CD8-positive, alpha-beta memory T cell (primary cell): ENCODE measurements at regions not wholly inside any gene's neighbourhood (a gene's known extent, or its start where the extent isn't known, plus 50 kb on each side); places are given as distances from the start of the nearest gene placed in this dataset.
A peak's percentile ranks its signal among the peaks of the same experiment; 100 is the strongest.
"Not testable (repeated sequence)": the region's sequence is repeated elsewhere in the genome, so short reads cannot be mapped to it uniquely, and the experiment has no call there.

ENCODE experiments used
- CTCF ChIA-PET: fragments of 350-600 bp; sonication (Branson Sonifier 250); formaldehyde crosslinking; loops from one replicate; lab custom pipeline; 2021; ENCODE audit warnings: antibody characterized with exemption; lab: Charles Lee
- POLR2A ChIA-PET: fragments of 350-600 bp; sonication (Branson Sonifier 250); formaldehyde crosslinking; loops from one replicate; lab custom pipeline; 2021; ENCODE audit warnings: antibody characterized with exemption; lab: Charles Lee
- DNase-seq, 5 donors: peaks; one replicate each; pipeline versions ENCODE4 v3.0.0 to v3.0.0-alpha.2; 2020 to 2022; ENCODE audit warnings: mixed read lengths in 1 of 5
- H3K27ac ChIP-seq: one replicate; pipeline ENCODE4 v1.7.0; 2013; ENCODE audit warnings: low read depth, mild to moderate bottlenecking, low read length, moderate library complexity
- H3K27me3 ChIP-seq: 2 replicates; pipeline ENCODE4 v1.7.0; 2013; ENCODE audit warnings: low read length, mild to moderate bottlenecking; ENCODE audit not compliant: insufficient read depth, poor library complexity, severe bottlenecking
- H3K36me3 ChIP-seq: 2 replicates; pipeline ENCODE4 v1.7.0; 2013; ENCODE audit warnings: mild to moderate bottlenecking, low read length, moderate library complexity; ENCODE audit not compliant: insufficient read depth
- H3K4me1 ChIP-seq: 2 replicates; pipeline ENCODE4 v1.7.0; 2013; ENCODE audit warnings: mild to moderate bottlenecking, low read length, moderate library complexity; ENCODE audit not compliant: insufficient read depth
- H3K4me3 ChIP-seq: 2 replicates; pipeline ENCODE4 v1.7.0; 2013; ENCODE audit warnings: mild to moderate bottlenecking, low read length
- H3K9me3 ChIP-seq: 2 replicates; pipeline ENCODE4 v1.7.0; 2013; ENCODE audit warnings: mild to moderate bottlenecking, low read length
- H3K27ac Mint-ChIP-seq, 8 donors: one replicate each; pipeline ENCODE4 v1.8.0; 2020 to 2021; ENCODE audit warnings: mixed read lengths in 8 of 8, mild to moderate bottlenecking in 6 of 8, inconsistent platforms in 3 of 8, moderate library complexity in 3 of 8
- H3K27me3 Mint-ChIP-seq, 2 donors: one replicate each; pipeline ENCODE4 v1.8.0; 2020 to 2021; ENCODE audit warnings: mixed read lengths in 2 of 2, mild to moderate bottlenecking in 1 of 2, moderate library complexity in 1 of 2
- H3K36me3 Mint-ChIP-seq, 3 donors: one replicate each; pipeline ENCODE4 v1.8.0; 2020 to 2021; ENCODE audit warnings: mixed read lengths in 3 of 3, inconsistent platforms in 1 of 3, mild to moderate bottlenecking in 1 of 3
- H3K4me1 Mint-ChIP-seq, 3 donors: one replicate each; pipeline ENCODE4 v1.8.0; 2020 to 2021; ENCODE audit warnings: mixed read lengths in 3 of 3, inconsistent platforms in 1 of 3, mild to moderate bottlenecking in 1 of 3
- H3K4me3 Mint-ChIP-seq, 7 donors: one replicate each; pipeline ENCODE4 v1.8.0; 2020 to 2021; ENCODE audit warnings: mixed read lengths in 7 of 7, mild to moderate bottlenecking in 6 of 7, moderate library complexity in 4 of 7, inconsistent platforms in 2 of 7
- H3K9me3 Mint-ChIP-seq, 5 donors: one replicate each; pipeline ENCODE4 v1.8.0; 2020 to 2022; ENCODE audit warnings: mixed read lengths in 5 of 5, mild to moderate bottlenecking in 3 of 5, moderate library complexity in 2 of 5, inconsistent platforms in 1 of 5

DNA sequence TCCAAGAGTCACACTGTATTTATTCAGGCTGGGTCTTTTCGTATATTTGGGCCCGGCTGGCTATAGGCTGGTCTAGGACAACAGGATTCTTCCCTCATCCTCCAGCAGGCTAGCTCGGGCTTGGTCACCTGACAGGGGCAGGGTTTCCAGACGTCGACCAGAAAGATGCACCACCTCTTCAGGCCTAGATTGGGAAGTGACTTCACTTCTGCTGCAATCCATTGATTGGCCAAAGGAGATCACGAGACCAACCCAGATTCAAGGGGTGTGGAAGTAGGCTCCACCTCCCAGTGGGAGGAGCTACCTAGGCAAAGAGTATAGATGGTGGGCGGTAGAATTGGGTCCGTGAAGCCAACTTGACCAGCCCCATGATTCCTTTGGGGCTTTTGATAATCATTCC is 167.5 kb downstream of the GOSR1 start:
- POLR2A ChIA-PET, H3K4me3 ChIP-seq, H3K27me3 ChIP-seq, H3K9me3 ChIP-seq, H3K9me3 Mint-ChIP-seq, H3K4me3 Mint-ChIP-seq, CTCF ChIA-PET, H3K4me1 Mint-ChIP-seq, H3K27ac ChIP-seq, H3K4me1 ChIP-seq, H3K36me3 ChIP-seq, H3K36me3 Mint-ChIP-seq, H3K27ac Mint-ChIP-seq: not testable (repeated sequence)
- peaks cover 10 to 11% of the 10 kb centered on the region in 2 donors for H3K27me3 Mint-ChIP-seq
- peak in 1 of 5 donors; percentile 11 for DNase-seq

DNA sequence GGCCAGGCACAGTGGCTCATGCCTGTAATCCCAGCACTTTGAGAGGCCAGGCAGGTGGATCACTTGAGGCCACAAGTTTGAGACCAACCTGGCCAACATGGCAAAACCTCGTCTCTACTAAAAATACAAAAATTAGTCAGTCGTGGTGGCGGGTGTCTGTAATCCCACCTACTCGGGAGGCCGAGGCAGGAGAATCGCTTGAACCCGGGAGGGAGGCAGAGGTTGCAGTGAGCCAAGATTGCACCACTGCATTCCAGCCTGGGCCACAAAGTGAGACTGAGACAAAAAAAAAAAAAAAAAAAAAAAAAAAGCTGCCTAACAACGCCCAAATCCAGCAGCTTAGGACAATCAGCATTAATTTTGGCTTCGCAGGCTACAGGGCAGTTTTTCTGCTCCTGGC is 167.1 kb downstream of the GOSR1 start:
- CTCF ChIA-PET, H3K27ac ChIP-seq: not testable (repeated sequence)

GRCh38 chr17:30641428-30641827 is 164.2 kb downstream of the GOSR1 start:
- H3K4me3 ChIP-seq, H3K27ac Mint-ChIP-seq, DNase-seq, CTCF ChIA-PET, POLR2A ChIA-PET, H3K36me3 ChIP-seq, H3K9me3 ChIP-seq, H3K4me1 Mint-ChIP-seq, H3K27me3 Mint-ChIP-seq, H3K27me3 ChIP-seq, H3K27ac ChIP-seq, H3K9me3 Mint-ChIP-seq, H3K4me1 ChIP-seq, H3K36me3 Mint-ChIP-seq, H3K4me3 Mint-ChIP-seq: not testable (repeated sequence)

More for the DNA sequence above, 167.1 kb downstream of the GOSR1 start:
- H3K9me3 ChIP-seq, H3K9me3 Mint-ChIP-seq, H3K4me3 ChIP-seq, H3K36me3 ChIP-seq, H3K36me3 Mint-ChIP-seq, POLR2A ChIA-PET, H3K4me1 ChIP-seq, H3K27me3 ChIP-seq, H3K4me3 Mint-ChIP-seq, H3K4me1 Mint-ChIP-seq, DNase-seq, H3K27ac Mint-ChIP-seq: not testable (repeated sequence)
- H3K27me3 Mint-ChIP-seq, result peaks cover 11% of the 10 kb centered on the region in 2 donors

DNA sequence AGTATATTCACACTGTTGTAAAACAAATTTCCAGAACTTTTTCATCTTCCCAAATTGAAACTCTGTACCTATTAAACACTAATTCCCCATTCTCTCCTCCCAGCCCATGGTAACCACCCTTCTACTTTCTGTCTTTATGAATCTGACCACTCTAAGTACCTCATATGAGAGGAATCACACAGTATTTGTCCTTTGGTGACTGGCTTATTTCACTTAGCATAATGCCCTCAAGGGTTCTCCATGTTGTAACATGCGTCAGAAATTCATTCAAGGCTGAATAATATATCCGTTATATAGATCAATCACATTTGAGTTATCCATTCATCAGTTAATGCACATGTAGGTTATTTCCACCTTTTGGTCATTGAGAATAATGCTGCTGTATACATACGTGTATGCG is 162.2 kb downstream of the GOSR1 start:
- CTCF ChIA-PET, H3K36me3 Mint-ChIP-seq, H3K4me1 Mint-ChIP-seq, H3K4me1 ChIP-seq, H3K9me3 Mint-ChIP-seq, H3K36me3 ChIP-seq, POLR2A ChIA-PET, H3K4me3 Mint-ChIP-seq, H3K9me3 ChIP-seq, H3K27me3 ChIP-seq, H3K27ac ChIP-seq, H3K27me3 Mint-ChIP-seq, H3K4me3 ChIP-seq, H3K27ac Mint-ChIP-seq, DNase-seq: not testable (repeated sequence)

- H3K4me3 Mint-ChIP-seq, POLR2A ChIA-PET, H3K4me3 ChIP-seq, H3K4me1 Mint-ChIP-seq, H3K4me1 ChIP-seq, H3K9me3 Mint-ChIP-seq, H3K27ac ChIP-seq, H3K36me3 ChIP-seq, CTCF ChIA-PET, H3K27ac Mint-ChIP-seq, H3K36me3 Mint-ChIP-seq, H3K9me3 ChIP-seq, H3K27me3 ChIP-seq, DNase-seq, H3K27me3 Mint-ChIP-seq: not testable (repeated sequence)
These were observed 161.8 kb downstream of the GOSR1 start for GRCh38 chr17:30638968-30639367.

- DNase-seq, H3K4me3 ChIP-seq, H3K27ac ChIP-seq, H3K9me3 Mint-ChIP-seq, H3K4me1 ChIP-seq, CTCF ChIA-PET, H3K36me3 ChIP-seq, H3K4me1 Mint-ChIP-seq, H3K9me3 ChIP-seq, POLR2A ChIA-PET, H3K27me3 Mint-ChIP-seq, H3K4me3 Mint-ChIP-seq, H3K27me3 ChIP-seq: not testable (repeated sequence)
- Mint-ChIP-seq H3K27ac (peak overlapping the region in 1 of 8 donors; percentile 5), H3K36me3 (peaks cover 0 to 17% (median 2%) of the 10 kb centered on the region in 3 donors)
These were observed 154.4 kb downstream of the GOSR1 start for GRCh38 chr17:30631651-30632050.

DNA sequence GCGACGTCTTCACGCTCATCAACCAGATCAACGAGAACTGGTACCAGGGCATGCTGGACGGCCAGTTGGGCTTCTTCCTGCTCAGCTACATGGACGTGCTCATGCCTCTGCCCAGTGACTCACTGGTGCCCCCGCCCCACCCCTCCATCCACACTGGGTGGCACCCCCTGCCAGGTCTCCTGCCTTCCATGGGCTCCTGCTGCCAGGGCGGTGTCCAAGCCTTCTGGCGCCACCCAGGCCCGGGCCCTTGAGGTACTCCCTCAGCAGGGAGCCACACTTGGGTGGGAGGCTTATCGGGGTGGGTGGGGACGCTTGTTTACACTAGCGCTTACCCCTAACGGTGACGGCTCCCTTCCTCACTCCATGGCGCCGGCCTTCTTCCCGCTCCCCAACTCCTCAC is 148.2 kb downstream of the GOSR1 start:
- H3K36me3 ChIP-seq, H3K4me3 Mint-ChIP-seq, H3K27ac Mint-ChIP-seq, H3K9me3 Mint-ChIP-seq, H3K4me1 ChIP-seq, POLR2A ChIA-PET, CTCF ChIA-PET, DNase-seq, H3K4me1 Mint-ChIP-seq, H3K27ac ChIP-seq, H3K9me3 ChIP-seq, H3K27me3 Mint-ChIP-seq, H3K27me3 ChIP-seq, H3K4me3 ChIP-seq: not testable (repeated sequence)
- peaks cover 0 to 14% (median 3%) of the 10 kb centered on the region in 3 donors for H3K36me3 Mint-ChIP-seq

DNA sequence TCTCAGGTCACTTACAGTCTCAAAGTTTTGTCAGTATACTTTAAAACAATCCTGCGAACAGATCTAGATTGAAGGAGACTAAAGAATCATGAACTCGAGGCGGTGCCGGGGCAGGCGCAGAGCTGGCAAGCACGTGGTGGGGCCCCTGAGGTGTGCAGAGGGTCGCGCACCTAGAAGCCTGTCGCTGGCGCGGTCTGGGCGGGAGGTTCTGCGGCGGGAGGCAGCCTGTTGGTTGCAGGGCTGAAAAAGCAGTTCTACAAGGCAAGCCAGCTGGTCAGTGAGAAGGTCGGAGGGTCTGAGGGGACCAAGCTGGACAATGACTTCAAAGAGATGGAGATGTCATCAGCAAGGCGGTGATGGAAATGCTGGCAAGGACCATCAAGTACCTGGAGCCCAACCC is 147.0 kb downstream of the GOSR1 start:
- H3K4me3 Mint-ChIP-seq, CTCF ChIA-PET, H3K4me1 ChIP-seq, H3K9me3 Mint-ChIP-seq, POLR2A ChIA-PET, H3K27ac Mint-ChIP-seq, H3K9me3 ChIP-seq, DNase-seq, H3K4me1 Mint-ChIP-seq, H3K36me3 ChIP-seq, H3K4me3 ChIP-seq, H3K27me3 Mint-ChIP-seq, H3K27me3 ChIP-seq, H3K27ac ChIP-seq: not testable (repeated sequence)
- peaks cover 0 to 14% (median 3%) of the 10 kb centered on the region in 3 donors for H3K36me3 Mint-ChIP-seq

GRCh38 chr17:30609682-30610081 is 132.5 kb downstream of the GOSR1 start:
- H3K4me1 ChIP-seq, H3K9me3 ChIP-seq, H3K4me3 Mint-ChIP-seq, H3K27ac ChIP-seq, H3K4me3 ChIP-seq, H3K4me1 Mint-ChIP-seq, DNase-seq, H3K27me3 Mint-ChIP-seq, POLR2A ChIA-PET, H3K9me3 Mint-ChIP-seq, CTCF ChIA-PET, H3K27ac Mint-ChIP-seq, H3K36me3 ChIP-seq, H3K27me3 ChIP-seq: not testable (repeated sequence)
- peaks cover 0 to 11% (median 2%) of the 10 kb centered on the region in 3 donors for H3K36me3 Mint-ChIP-seq
